ENCODE measurements at regions not wholly inside any gene's neighbourhood (a gene's known extent, or its start where the extent isn't known, plus 50 kb on each side); places are given as distances from the start of the nearest gene placed in this dataset.
A peak's percentile ranks its signal among the peaks of the same experiment; 100 is the strongest.
"Not testable (repeated sequence)": the region's sequence is repeated elsewhere in the genome, so short reads cannot be mapped to it uniquely, and the experiment has no call there.

DNA sequence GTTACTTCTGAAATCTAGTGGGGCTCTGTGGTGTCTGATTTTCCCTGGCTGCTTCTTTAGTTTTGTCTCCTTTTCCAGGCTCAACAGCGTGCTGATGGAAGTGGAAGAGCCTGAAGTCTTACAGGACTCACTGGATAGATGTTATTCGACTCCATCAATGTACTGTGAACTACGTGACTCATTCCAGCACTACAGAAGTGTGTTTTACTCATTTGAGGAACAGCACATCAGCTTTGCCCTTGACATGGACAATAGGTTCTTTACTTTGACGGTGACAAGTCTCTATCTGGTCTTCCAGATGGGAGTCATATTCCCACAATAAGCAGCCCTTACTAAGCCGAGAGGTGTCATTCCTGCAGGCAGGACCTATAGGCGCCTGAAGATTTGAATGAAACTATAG lies 51.1 kb downstream of the NBPF8 start:
- not testable (repeated sequence) for DNase-seq (ENCODE audit: low spot score)

- not testable (repeated sequence) for DNase-seq (ENCODE audit: low spot score)
Observed at GRCh38 chr1:120477663-120478062, 62.8 kb downstream of the NBPF8 start.

- DNase-seq (ENCODE audit: low spot score), result not testable (repeated sequence)
Observed at GRCh38 chr1:120478400-120478799, 63.6 kb downstream of the NBPF8 start.

GRCh38 chr1:120487542-120487941 lies 72.7 kb downstream of the NBPF8 start:
- DNase-seq (ENCODE audit: low spot score), result not testable (repeated sequence)

DNA sequence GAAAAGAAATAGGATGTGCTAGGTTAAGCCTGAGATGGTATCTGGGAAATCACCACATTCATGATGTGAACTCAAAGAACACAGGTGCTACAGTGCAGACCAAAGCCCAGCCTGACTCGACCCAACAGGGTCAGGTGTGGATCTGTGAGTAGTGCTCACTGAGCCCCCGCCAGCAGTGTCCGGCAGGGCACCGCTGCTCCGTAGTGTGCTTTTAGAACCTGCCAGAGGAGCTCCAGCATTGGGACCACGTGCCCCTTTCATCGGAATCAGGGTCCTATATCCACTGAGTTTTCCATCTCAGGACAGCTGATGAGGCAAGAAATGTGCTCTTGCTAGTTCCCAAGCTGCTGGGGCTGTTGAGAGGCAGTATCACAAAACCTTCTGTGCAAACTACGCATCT lies 74.4 kb downstream of the NBPF8 start:
- DNase-seq (ENCODE audit: low spot score), result not testable (repeated sequence)

DNA sequence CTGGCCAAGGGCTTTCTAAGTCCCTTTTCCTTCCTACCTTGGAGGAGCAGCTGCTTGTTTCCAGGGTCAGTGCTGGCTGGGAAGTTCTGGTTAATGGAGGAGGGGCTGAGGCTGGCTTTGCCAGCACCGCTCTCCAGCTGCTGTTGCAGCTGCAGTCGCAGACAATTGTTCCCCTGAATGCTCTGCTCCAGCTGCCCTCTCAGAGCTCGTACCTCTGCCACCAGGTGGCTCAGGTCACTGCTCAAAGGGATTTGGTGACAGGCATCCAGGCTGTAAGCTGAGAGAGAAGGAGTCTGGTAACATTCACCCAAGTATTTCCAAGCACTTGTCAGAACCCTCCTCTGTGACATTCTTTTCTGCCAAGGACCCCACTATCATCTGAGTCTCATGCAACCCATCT lies 82.3 kb downstream of the NBPF8 start:
- DNase-seq (ENCODE audit: low spot score), result not testable (repeated sequence)

DNA sequence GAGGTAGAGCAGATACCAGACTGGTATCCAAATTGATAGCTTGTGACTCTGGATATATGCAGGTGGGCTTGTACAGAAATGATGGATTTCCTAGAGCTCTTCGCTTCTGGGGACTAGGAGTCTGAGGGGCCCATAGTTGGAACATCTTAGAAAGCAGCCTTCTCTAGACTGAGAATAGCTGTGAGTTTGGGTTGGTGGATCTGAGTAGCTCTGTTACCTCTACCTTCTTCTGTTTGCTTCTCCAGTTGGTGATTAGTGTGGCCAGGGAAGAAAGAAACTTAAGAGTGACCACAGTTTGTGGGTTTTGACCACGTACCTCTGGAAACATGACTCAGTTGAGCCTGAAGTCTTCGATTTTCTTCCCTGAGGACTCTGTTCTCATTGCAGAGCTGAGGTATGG lies 88.4 kb downstream of the NBPF8 start:
- not testable (repeated sequence) for DNase-seq (ENCODE audit: low spot score)

GRCh38 chr1:120506352-120506751 lies 91.5 kb downstream of the NBPF8 start:
- DNase-seq (ENCODE audit: low spot score), result not testable (repeated sequence)

DNA sequence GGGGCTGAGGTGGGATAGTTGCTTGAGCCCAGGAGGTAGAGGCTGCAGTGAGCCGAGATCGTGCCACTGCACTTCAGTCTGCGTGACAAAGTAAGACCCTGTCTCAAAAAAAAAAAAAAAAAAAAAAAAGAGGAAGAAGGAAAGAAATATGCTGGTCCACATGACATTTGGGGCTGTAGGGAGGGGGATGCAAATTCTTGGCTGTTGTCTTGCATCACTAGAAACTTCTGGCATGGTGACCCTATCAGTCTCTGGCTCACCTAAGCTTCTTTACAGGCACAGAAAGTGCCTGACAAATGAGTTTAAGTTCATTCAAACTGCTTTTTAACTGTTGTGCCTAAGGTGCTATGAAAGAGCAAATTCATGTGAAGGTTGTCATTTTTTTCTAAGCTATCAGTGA lies 93.5 kb downstream of the NBPF8 start:
- DNase-seq (ENCODE audit: low spot score), result not testable (repeated sequence)

DNA sequence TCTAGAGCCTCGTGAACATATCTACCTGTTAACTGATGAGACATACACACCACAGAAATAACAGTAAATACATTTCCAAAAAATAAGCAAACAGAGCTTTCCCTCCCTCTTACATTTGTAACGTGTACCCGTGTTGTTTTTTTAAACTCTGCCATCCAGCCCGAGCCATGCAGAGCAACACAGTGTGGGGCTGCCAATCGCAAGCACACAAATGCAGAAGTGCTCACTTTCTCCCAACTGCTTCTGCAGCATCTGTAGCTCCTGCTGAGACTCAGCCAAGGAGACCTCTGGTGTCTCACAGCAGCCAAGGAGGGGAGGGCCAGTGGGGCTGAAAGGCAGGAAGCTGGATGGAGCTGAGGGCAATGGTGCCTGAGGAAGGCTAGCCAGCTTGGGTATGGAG lies 94.4 kb downstream of the NBPF8 start:
- not testable (repeated sequence) for DNase-seq (ENCODE audit: low spot score)

GRCh38 chr1:120513099-120513498 lies 98.3 kb downstream of the NBPF8 start:
- not testable (repeated sequence) for DNase-seq (ENCODE audit: low spot score)

DNA sequence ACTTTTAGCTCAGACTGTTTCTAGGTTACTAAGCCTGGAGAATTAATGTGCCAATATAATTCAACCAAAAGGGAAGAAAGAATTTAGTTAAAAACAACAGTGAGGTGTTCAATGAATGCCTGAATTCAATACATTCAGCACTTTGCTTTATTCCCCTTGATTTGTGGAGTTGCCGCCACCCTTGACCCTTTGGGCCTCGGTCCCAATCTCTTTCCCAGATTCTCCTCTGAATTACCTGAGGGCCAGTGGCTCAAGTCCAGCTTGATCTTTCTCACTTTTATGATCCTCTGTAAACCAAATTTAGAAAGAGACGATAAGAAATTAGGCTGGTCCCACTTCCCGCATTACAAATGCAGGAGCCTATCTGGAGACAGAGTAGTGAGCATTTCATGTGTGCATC lies 98.7 kb downstream of the NBPF8 start:
- not testable (repeated sequence) for DNase-seq (ENCODE audit: low spot score)

GRCh38 chr1:120519196-120519595 lies 104.4 kb downstream of the NBPF8 start:
- DNase-seq (ENCODE audit: low spot score), result not testable (repeated sequence)

DNA sequence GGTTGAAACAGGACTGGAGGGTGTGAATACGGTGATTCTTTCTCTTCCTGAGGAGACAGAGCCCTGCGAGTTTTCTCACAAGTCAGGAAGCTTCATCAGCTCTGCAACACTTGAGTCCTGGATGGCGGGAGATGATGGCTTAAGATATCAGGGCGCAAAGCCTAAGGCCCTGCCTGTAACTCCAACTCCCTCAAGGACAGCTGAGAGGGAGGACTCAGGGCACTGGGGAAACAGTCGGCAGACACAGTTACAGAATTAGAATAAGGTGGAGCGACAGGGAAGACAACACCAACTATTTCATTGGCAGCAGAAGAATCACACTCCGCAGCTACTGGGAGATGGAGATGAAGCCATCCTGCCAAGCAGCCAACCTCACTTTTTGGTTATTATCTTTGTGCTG lies 109.6 kb downstream of the NBPF8 start:
- DNase-seq (ENCODE audit: low spot score), result not testable (repeated sequence)

DNA sequence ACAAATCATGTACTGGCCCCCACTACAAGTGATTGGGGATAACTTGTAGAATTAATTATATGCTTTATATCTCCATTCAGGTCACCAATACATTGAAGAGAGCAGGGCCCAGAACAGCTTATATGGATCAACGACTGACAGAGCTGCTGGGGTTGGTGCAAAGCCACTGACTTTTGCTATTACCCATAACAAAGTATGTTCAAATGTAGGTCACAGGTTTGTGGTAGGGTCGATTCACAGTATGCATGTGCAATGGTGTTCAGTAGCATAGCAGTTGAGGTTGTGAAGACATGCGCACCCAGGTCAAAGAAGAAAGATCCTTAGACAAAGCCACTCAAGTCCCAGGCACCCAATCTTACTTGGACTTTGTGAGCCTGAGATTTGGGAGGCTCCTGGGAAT lies 110.6 kb downstream of the NBPF8 start:
- DNase-seq (ENCODE audit: low spot score), result not testable (repeated sequence)

GRCh38 chr1:120529475-120530089 lies 114.7 kb downstream of the NBPF8 start:
- not testable (repeated sequence) for DNase-seq (ENCODE audit: low spot score)

DNA sequence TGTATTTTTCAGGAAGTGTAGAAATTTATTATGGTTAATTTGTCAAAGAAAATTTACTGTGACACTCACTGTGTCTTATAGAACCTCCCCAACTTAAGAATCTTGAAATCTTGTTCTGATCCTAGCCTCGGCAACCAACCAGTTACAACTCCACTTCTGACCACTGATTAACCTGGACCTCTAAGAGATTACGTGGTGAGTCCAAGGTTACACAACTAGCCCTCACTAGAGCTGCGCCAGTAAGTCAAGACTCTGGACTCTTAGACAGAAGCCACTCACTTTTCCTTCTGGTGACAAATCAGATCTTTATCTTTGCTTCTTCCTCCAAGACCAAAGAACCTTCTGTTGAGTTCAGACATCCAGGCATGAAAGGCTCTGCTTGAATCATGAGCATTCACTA lies 116.6 kb downstream of the NBPF8 start:
- DNase-seq (ENCODE audit: low spot score), result not testable (repeated sequence)

- DNase-seq (ENCODE audit: low spot score), result peak; percentile 41
Observed at GRCh38 chr1:120534361-120535047, 119.7 kb downstream of the NBPF8 start.

DNA sequence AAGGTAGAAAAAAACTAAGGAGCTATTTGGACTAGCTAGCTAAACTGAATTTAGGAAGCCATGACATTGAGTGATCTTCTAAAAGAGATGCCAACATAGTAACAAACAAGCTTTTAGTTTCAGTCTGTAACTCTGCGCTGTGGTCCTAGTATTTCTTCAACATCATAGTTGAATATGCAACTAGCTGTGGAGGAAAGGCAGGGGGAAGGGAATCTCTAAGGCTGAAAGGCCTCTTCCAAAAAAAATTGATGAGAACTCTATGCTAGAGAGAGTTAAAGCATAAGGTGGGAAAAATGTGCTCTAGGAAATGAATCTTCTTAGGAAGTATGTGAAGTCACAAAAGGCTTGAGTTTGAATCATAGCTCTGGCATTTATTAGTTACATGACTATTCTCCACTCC lies 120.2 kb downstream of the NBPF8 start:
- DNase-seq (ENCODE audit: low spot score), result not testable (repeated sequence)

- not testable (repeated sequence) for DNase-seq (ENCODE audit: low spot score)
Observed at GRCh38 chr1:120541394-120541793, 126.6 kb downstream of the NBPF8 start.

- DNase-seq (ENCODE audit: low spot score), result not testable (repeated sequence)
Observed at GRCh38 chr1:120542365-120542764, 127.5 kb downstream of the NBPF8 start.

DNA sequence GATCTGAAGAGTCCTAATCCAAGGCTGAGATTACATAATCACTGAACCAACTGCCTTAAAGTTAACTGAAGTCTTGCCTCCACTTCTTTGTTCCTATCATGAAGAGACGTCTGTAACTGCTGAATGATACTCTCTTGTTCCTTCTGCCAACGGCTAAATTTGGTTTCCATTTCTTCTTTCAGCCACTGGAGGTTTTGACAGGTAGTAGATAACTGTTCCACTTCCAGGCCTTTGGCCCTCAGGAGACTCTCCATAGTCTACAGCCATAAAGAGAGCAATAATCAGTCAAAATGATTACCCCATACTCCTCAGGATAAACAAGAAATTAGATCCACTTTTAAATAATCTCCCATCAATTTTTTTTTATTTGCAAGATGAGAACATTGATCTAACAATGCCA lies 128.1 kb downstream of the NBPF8 start:
- not testable (repeated sequence) for DNase-seq (ENCODE audit: low spot score)

DNA sequence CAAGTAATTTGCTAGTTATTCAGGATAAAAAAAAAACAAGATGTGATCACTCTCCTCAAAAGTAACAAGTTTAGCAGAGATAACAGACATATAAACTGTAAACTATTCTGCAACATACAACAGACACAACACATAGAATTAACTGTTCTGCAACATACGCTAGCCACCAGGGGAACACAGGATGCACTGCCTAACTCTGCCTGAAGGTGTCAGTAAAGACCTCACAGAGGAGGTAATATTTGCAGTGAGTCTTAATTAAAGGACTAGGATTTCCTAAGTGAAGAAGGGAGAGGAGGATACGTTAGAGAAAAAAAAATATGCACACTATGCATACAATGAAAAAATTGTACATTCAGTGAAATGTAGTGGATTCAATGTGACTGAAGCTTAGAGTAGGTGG lies 129.6 kb downstream of the NBPF8 start:
- peak; percentile 87 for DNase-seq (ENCODE audit: low spot score)

GRCh38 chr1:120550335-120550734 lies 135.5 kb downstream of the NBPF8 start:
- DNase-seq (ENCODE audit: low spot score), result not testable (repeated sequence)

Data from CD4-positive, alpha-beta T cell treated with Interleukin-15 for 4 hours (primary cell).